K562 (cell line): ENCODE measurements at regions not wholly inside any gene's neighbourhood (a gene's known extent, or its start where the extent isn't known, plus 50 kb on each side); places are given as distances from the start of the nearest gene placed in this dataset.
A peak's percentile ranks its signal among the peaks of the same experiment; 100 is the strongest.

Experiments
- ATF1 ChIP-seq, 2 experiments: fragments of 450-650 bp in 1 of 2; IDR thresholded peaks; 2 replicates each; pipeline ENCODE4 v1.6.1; 2016; ENCODE audit warnings: missing compliant biosample characterization in 1 of 2, missing genetic modification characterization in 1 of 2
- BRD9 ChIP-seq: fragments of 450-650 bp; IDR thresholded peaks from 2 replicates; pipeline ENCODE4 v1.6.1; 2018; ENCODE audit warnings: low read depth; ENCODE audit not compliant: partially characterized antibody
- C11orf30 ChIP-seq: fragments of 450-650 bp; IDR thresholded peaks from 2 replicates; pipeline ENCODE4 v1.6.1; 2016; ENCODE audit warnings: low read depth, mild to moderate bottlenecking
- CCAR2 ChIP-seq: fragments of 200-400 bp; formaldehyde crosslinking; IDR thresholded peaks from 2 replicates; pipeline ENCODE4 v1.6.1; 2017; ENCODE audit warnings: mild to moderate bottlenecking, low read depth, low read length
- CREB3 ChIP-seq: fragments of 450-650 bp; conservative IDR thresholded peaks from 2 replicates; pipeline ENCODE4 v1.6.1; 2016; ENCODE audit warnings: missing genetic modification characterization, low read depth, mild to moderate bottlenecking, missing compliant biosample characterization, moderate library complexity
- DACH1 ChIP-seq: fragments of 450-650 bp; IDR thresholded peaks from 2 replicates; pipeline ENCODE4 v1.6.1; 2018; ENCODE audit not compliant: partially characterized antibody
- DMBX1 ChIP-seq: fragments of 250-450 bp; sonication (Bioruptor Pico); IDR thresholded peaks from 2 replicates; pipeline ENCODE4 v1.8.0; 2022; ENCODE audit warnings: inconsistent platforms, mild to moderate bottlenecking, moderate library complexity, borderline replicate concordance
- HOXB6 ChIP-seq: fragments of 250-450 bp; sonication (Bioruptor Pico); IDR thresholded peaks from 2 replicates; pipeline ENCODE4 v1.5.1; 2022; ENCODE audit warnings: mild to moderate bottlenecking, borderline replicate concordance
- LCOR ChIP-seq: sonication (generic); formaldehyde crosslinking; IDR thresholded peaks from 2 replicates; pipeline ENCODE4 v1.8.0; 2022; ENCODE audit warnings: mild to moderate bottlenecking, missing genetic modification reagents
- MYC ChIP-seq, 2 experiments: fragments of 250-450 bp in 1 of 2; sonication (Bioruptor Pico) in 1 of 2; IDR thresholded peaks; 2 replicates each; pipeline versions ENCODE4 v1.5.1 to v1.6.1; 2012 to 2021; ENCODE audit warnings: low read depth in 2 of 2, borderline replicate concordance in 1 of 2, improper control_type of control experiment in 1 of 2, low read length in 1 of 2, mild to moderate bottlenecking in 1 of 2, moderate library complexity in 1 of 2
- PHF21A ChIP-seq: fragments of 450-650 bp; IDR thresholded peaks from 2 replicates; pipeline ENCODE4 v1.6.1; 2017; ENCODE audit warnings: low read depth, borderline replicate concordance
- SIN3A ChIP-seq, 2 experiments: fragments of 150-350 bp in 1 of 2; IDR thresholded peaks; 2 replicates each; pipeline ENCODE4 v1.6.1; 2011 to 2016; ENCODE audit warnings: borderline replicate concordance in 2 of 2, low read depth in 2 of 2, low read length in 2 of 2, mild to moderate bottlenecking in 2 of 2, moderate library complexity in 2 of 2; ENCODE audit not compliant: control insufficient read depth in 1 of 2
- SMARCE1 ChIP-seq: fragments of 450-650 bp; IDR thresholded peaks from 2 replicates; pipeline ENCODE4 v1.7.1; 2016; ENCODE audit warnings: mild to moderate bottlenecking
- TCF3 ChIP-seq: sonication (generic); formaldehyde crosslinking; IDR thresholded peaks from 2 replicates; pipeline ENCODE4 v1.4.0; 2020; ENCODE audit warnings: mild to moderate bottlenecking, missing genetic modification reagents
- TCF7L2 ChIP-seq: fragments of 150-350 bp; IDR thresholded peaks from 2 replicates; pipeline ENCODE4 v1.6.1; 2016; ENCODE audit warnings: low read depth, mild to moderate bottlenecking, low read length, moderate library complexity
- ZNF23 ChIP-seq: fragments of 250-450 bp; sonication (Bioruptor Pico); IDR thresholded peaks from 2 replicates; pipeline ENCODE4 v1.4.0; 2020; ENCODE audit warnings: mild to moderate bottlenecking
- ZNF24 ChIP-seq: fragments of 450-650 bp; IDR thresholded peaks from 2 replicates; pipeline ENCODE4 v1.6.1; 2016
- ZNF398 ChIP-seq: fragments of 250-450 bp; sonication (Bioruptor Pico); IDR thresholded peaks from 2 replicates; pipeline ENCODE4 v1.8.0; 2021; ENCODE audit warnings: moderate library complexity, mild to moderate bottlenecking, inconsistent platforms
- TF ChIP-seq, protein P1 (sequence below): sonication (generic); formaldehyde crosslinking; IDR thresholded peaks from 2 replicates; pipeline ENCODE4 v1.5.0; 2020; ENCODE audit warnings: missing genetic modification reagents
- TF ChIP-seq, protein P2 (sequence below): IDR thresholded peaks from 2 replicates; pipeline ENCODE4 v1.6.1; 2014; ENCODE audit warnings: antibody characterized with exemption
- TF ChIP-seq, protein P3 (sequence below): sonication (generic); formaldehyde crosslinking; IDR thresholded peaks from 2 replicates; pipeline ENCODE4 v1.8.0; 2022; ENCODE audit warnings: mild to moderate bottlenecking, missing genetic modification reagents

DNA sequence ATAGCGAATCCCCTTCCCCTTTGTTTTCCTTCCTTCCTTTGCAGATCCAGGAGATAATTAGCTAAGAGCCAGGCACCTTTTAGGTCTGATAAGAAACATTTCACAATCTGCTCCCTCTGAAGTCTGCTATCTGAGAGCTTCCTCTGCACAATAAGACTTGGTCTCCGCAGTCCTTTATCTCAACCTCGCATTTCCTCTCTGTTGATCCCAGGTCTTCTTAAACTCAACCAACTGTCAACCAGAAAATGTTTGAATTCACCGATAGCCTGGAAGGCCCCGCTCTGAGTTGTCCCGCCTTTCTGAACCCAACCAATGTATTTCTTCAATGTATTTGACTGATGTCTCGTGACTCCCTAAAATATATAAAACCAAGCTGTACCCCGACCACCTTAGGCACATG is 78.4 kb upstream of the CTDP1 start (continued):
- TF ChIP-seq, protein P1, sequence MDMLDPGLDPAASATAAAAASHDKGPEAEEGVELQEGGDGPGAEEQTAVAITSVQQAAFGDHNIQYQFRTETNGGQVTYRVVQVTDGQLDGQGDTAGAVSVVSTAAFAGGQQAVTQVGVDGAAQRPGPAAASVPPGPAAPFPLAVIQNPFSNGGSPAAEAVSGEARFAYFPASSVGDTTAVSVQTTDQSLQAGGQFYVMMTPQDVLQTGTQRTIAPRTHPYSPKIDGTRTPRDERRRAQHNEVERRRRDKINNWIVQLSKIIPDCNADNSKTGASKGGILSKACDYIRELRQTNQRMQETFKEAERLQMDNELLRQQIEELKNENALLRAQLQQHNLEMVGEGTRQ (CRISPR knock-in tag) = no peak
- TF ChIP-seq DACH1 = peak; percentile 30
- peak; percentile 14; the same call in 1 of the 2 replicates for TF ChIP-seq TCF7L2
- no peak for TF ChIP-seq HOXB6 (CRISPR knock-in tag)
- TF ChIP-seq LCOR (CRISPR knock-in tag) = no peak
- 0 out of 2 replicates have a peak, but pooled peaks have one; percentile 27 for TF ChIP-seq ZNF24
- peak; percentile 79; the same call in 1 of the 2 replicates for TF ChIP-seq DMBX1 (CRISPR knock-in tag)
- peak; percentile 90 for TF ChIP-seq SMARCE1
- no peak for TF ChIP-seq MYC (IDR thresholded peaks at IDR 0.05; ENCODE audit: low read depth, low read length)
- no peak for TF ChIP-seq MYC (CRISPR knock-in tag; IDR thresholded peaks at IDR 0.05; ENCODE audit: borderline replicate concordance, low read depth)
- no peak for TF ChIP-seq ZNF23 (CRISPR knock-in tag)
- peak; percentile 92 for TF ChIP-seq TCF3
- no peak for TF ChIP-seq ATF1 (CRISPR knock-in tag; IDR thresholded peaks at IDR 0.05)
- no peak; the same call in 1 of the 2 replicates for TF ChIP-seq ATF1 (tag; IDR thresholded peaks at IDR 0.05)
- TF ChIP-seq, protein P2, sequence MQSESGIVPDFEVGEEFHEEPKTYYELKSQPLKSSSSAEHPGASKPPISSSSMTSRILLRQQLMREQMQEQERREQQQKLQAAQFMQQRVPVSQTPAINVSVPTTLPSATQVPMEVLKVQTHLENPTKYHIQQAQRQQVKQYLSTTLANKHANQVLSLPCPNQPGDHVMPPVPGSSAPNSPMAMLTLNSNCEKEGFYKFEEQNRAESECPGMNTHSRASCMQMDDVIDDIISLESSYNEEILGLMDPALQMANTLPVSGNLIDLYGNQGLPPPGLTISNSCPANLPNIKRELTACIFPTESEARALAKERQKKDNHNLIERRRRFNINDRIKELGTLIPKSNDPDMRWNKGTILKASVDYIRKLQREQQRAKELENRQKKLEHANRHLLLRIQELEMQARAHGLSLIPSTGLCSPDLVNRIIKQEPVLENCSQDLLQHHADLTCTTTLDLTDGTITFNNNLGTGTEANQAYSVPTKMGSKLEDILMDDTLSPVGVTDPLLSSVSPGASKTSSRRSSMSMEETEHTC = no peak
- TF ChIP-seq ZNF398 (CRISPR knock-in tag) = no peak
- TF ChIP-seq C11orf30 = no peak
- peak; percentile 62 for TF ChIP-seq BRD9
- no peak for TF ChIP-seq SIN3A (IDR thresholded peaks at IDR 0.05; ENCODE audit: borderline replicate concordance in 2 of 2, control insufficient read depth in 1 of 2, low read depth in 2 of 2, low read length in 2 of 2)
- TF ChIP-seq CREB3 (tag) = 0 out of 2 replicates have a peak, but pooled peaks have one; percentile 59
- no peak for TF ChIP-seq CCAR2
- TF ChIP-seq, protein P3, sequence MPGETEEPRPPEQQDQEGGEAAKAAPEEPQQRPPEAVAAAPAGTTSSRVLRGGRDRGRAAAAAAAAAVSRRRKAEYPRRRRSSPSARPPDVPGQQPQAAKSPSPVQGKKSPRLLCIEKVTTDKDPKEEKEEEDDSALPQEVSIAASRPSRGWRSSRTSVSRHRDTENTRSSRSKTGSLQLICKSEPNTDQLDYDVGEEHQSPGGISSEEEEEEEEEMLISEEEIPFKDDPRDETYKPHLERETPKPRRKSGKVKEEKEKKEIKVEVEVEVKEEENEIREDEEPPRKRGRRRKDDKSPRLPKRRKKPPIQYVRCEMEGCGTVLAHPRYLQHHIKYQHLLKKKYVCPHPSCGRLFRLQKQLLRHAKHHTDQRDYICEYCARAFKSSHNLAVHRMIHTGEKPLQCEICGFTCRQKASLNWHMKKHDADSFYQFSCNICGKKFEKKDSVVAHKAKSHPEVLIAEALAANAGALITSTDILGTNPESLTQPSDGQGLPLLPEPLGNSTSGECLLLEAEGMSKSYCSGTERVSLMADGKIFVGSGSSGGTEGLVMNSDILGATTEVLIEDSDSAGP (CRISPR knock-in tag) = no peak
- no peak for TF ChIP-seq PHF21A
